MM.1S (cell line): ENCODE measurements at regions not wholly inside any gene's neighbourhood (a gene's known extent, or its start where the extent isn't known, plus 50 kb on each side); places are given as distances from the start of the nearest gene placed in this dataset.

Experiments used
- EZH2 ChIP-seq: fragments of 300-600 bp; sonication (generic); optimal IDR thresholded peaks from 2 replicates; pipeline ENCODE3; 2017; ENCODE audit warnings: low read depth, mild to moderate bottlenecking, antibody characterized with exemption, low read length, mixed read lengths
- TF ChIP-seq, protein P1 (sequence below): fragments of 300-600 bp; sonication (generic); IDR thresholded peaks from 2 replicates; pipeline ENCODE4 v1.5.1; 2016; ENCODE audit warnings: antibody characterized with exemption, low read length, mixed read lengths

DNA sequence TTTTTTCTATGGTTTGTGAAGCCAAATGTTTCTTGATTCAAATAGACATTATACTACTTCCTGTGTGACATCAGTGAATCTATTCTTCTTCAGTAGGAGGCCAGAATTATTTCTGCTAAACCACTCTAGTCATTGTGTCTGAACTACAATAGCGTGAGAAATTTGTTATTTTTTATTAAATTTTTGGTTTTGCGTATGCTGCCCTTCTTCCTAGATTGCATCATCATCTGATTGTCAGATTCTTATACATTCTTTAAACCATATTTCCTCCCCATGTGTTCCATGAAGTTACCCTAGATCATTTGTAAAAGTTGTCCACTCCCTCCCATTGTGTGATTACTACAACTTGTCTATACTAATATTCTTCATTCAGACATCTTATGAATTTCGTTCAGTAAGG lies 187.8 kb upstream of the SPRY2 start:
- no peak for TF ChIP-seq EZH2
- TF ChIP-seq, protein P1, sequence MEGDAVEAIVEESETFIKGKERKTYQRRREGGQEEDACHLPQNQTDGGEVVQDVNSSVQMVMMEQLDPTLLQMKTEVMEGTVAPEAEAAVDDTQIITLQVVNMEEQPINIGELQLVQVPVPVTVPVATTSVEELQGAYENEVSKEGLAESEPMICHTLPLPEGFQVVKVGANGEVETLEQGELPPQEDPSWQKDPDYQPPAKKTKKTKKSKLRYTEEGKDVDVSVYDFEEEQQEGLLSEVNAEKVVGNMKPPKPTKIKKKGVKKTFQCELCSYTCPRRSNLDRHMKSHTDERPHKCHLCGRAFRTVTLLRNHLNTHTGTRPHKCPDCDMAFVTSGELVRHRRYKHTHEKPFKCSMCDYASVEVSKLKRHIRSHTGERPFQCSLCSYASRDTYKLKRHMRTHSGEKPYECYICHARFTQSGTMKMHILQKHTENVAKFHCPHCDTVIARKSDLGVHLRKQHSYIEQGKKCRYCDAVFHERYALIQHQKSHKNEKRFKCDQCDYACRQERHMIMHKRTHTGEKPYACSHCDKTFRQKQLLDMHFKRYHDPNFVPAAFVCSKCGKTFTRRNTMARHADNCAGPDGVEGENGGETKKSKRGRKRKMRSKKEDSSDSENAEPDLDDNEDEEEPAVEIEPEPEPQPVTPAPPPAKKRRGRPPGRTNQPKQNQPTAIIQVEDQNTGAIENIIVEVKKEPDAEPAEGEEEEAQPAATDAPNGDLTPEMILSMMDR, result no peak
